H9 (cell line): ENCODE measurements at regions not wholly inside any gene's neighbourhood (a gene's known extent, or its start where the extent isn't known, plus 50 kb on each side); places are given as distances from the start of the nearest gene placed in this dataset.

Source experiments
- DNase-seq: peaks from one replicate; pipeline ENCODE4 v3.0.0-alpha.2; 2017
- H2AFZ ChIP-seq: one replicate; pipeline ENCODE4 v1.6.1; 2013; ENCODE audit warnings: mild to moderate bottlenecking, low read length, control low read depth, moderate library complexity
- H2AK5ac ChIP-seq: 2 replicates; pipeline ENCODE4 v1.6.1; 2013; ENCODE audit warnings: low read length, control low read depth, mixed read lengths; ENCODE audit not compliant: insufficient read length
- H2BK120ac ChIP-seq: one replicate; pipeline ENCODE4 v1.6.1; 2013; ENCODE audit warnings: low read depth, mild to moderate bottlenecking, low read length, control low read depth, inconsistent platforms; ENCODE audit not compliant: poor library complexity, severe bottlenecking
- H2BK12ac ChIP-seq: 2 replicates; pipeline ENCODE4 v1.6.1; 2013; ENCODE audit warnings: low read length, control low read depth, mixed read lengths, low read depth; ENCODE audit not compliant: insufficient read length
- H2BK15ac ChIP-seq: 2 replicates; pipeline ENCODE4 v1.6.1; 2013; ENCODE audit warnings: low read depth, low read length, control low read depth
- H2BK20ac ChIP-seq: one replicate; pipeline ENCODE4 v1.6.1; 2013; ENCODE audit warnings: low read depth, mild to moderate bottlenecking, low read length, control low read depth, inconsistent platforms; ENCODE audit not compliant: poor library complexity, severe bottlenecking
- H2BK5ac ChIP-seq: 2 replicates; pipeline ENCODE4 v1.6.1; 2013; ENCODE audit warnings: low read length, control low read depth, mixed read lengths; ENCODE audit not compliant: insufficient read length
- H3K14ac ChIP-seq: 2 replicates; pipeline ENCODE4 v1.6.1; 2013; ENCODE audit warnings: low read length, control low read depth; ENCODE audit not compliant: insufficient read depth
- H3K18ac ChIP-seq: 2 replicates; pipeline ENCODE4 v1.6.1; 2013; ENCODE audit warnings: low read depth, mild to moderate bottlenecking, mixed read lengths, low read length, control low read depth; ENCODE audit not compliant: insufficient read length
- H3K23ac ChIP-seq: 2 replicates; pipeline ENCODE4 v1.6.1; 2013; ENCODE audit warnings: low read length, control low read depth, mixed read lengths, low read depth; ENCODE audit not compliant: insufficient read length
- H3K23me2 ChIP-seq: 2 replicates; pipeline ENCODE4 v1.6.1; 2013; ENCODE audit warnings: low read depth, mild to moderate bottlenecking, mixed read lengths, low read length, control low read depth; ENCODE audit not compliant: insufficient read length, poor library complexity, severe bottlenecking
- H3K27ac ChIP-seq: 2 replicates; pipeline ENCODE4 v1.5.1; 2013; ENCODE audit warnings: low read length, control low read depth, mixed read lengths, low read depth; ENCODE audit not compliant: insufficient read length
- H3K27me3 ChIP-seq: 2 replicates; pipeline ENCODE4 v1.6.1; 2013; ENCODE audit warnings: low read length, control low read depth, inconsistent platforms; ENCODE audit not compliant: insufficient read depth
- H3K4ac ChIP-seq: 2 replicates; pipeline ENCODE4 v1.6.1; 2013; ENCODE audit warnings: low read depth, mild to moderate bottlenecking, control low read depth, inconsistent platforms, low read length, moderate library complexity
- H3K4me1 ChIP-seq: 2 replicates; pipeline ENCODE4 v1.6.1; 2013; ENCODE audit warnings: low read length, control low read depth, inconsistent platforms; ENCODE audit not compliant: insufficient read depth
- H3K4me2 ChIP-seq: 2 replicates; pipeline ENCODE4 v1.6.1; 2013; ENCODE audit warnings: low read length, control low read depth, mixed read lengths; ENCODE audit not compliant: insufficient read length, insufficient read depth
- H3K56ac ChIP-seq: 2 replicates; pipeline ENCODE4 v1.6.1; 2013; ENCODE audit warnings: low read depth, mild to moderate bottlenecking, mixed read lengths, low read length, control low read depth; ENCODE audit not compliant: insufficient read length
- H3K79me1 ChIP-seq: 2 replicates; pipeline ENCODE4 v1.6.1; 2013; ENCODE audit warnings: low read depth, mild to moderate bottlenecking, moderate library complexity, low read length, control low read depth, inconsistent platforms; ENCODE audit not compliant: insufficient read depth, poor library complexity, severe bottlenecking
- H3K79me2 ChIP-seq: 2 replicates; pipeline ENCODE4 v1.6.1; 2013; ENCODE audit warnings: low read length, control low read depth, inconsistent platforms; ENCODE audit not compliant: insufficient read depth
- H3K9ac ChIP-seq: 2 replicates; pipeline ENCODE4 v1.6.1; 2013; ENCODE audit warnings: low read length, control low read depth, mixed read lengths; ENCODE audit not compliant: insufficient read length; ENCODE audit errors: extremely low read depth
- H3K9me3 ChIP-seq: one replicate; pipeline ENCODE4 v1.6.1; 2013; ENCODE audit warnings: low read depth, low read length, inconsistent platforms; ENCODE audit not compliant: control insufficient read depth
- H3T11ph ChIP-seq: one replicate; pipeline ENCODE4 v1.6.1; 2013; ENCODE audit warnings: mild to moderate bottlenecking, low read length, control low read depth, inconsistent platforms
- H4K20me1 ChIP-seq: one replicate; pipeline ENCODE4 v1.6.1; 2013; ENCODE audit not compliant: control insufficient read depth, insufficient read length, insufficient read depth
- H4K5ac ChIP-seq: 2 replicates; pipeline ENCODE4 v1.6.1; 2013; ENCODE audit warnings: low read depth, mild to moderate bottlenecking, mixed read lengths, low read length, control low read depth; ENCODE audit not compliant: insufficient read length
- H4K8ac ChIP-seq: replicated peaks from 2 replicates; pipeline ENCODE4 v1.6.1; 2013; ENCODE audit warnings: low read length, control low read depth, mixed read lengths, low read depth; ENCODE audit not compliant: insufficient read length
- H4K91ac ChIP-seq: 2 replicates; pipeline ENCODE4 v1.6.1; 2013; ENCODE audit warnings: low read depth, mild to moderate bottlenecking, moderate library complexity, mixed read lengths, low read length, control low read depth; ENCODE audit not compliant: insufficient read length
- H3K27ac Mint-ChIP-seq, 3 experiments: 2 replicates in 2 of 3; 3 replicates in 1 of 3; pipeline ENCODE4 v1.8.0; 2020 to 2021; ENCODE audit warnings: mixed read lengths in 3 of 3, mild to moderate bottlenecking in 1 of 3, moderate library complexity in 1 of 3
- H3K27me3 Mint-ChIP-seq: 2 replicates; pipeline ENCODE4 v1.8.0; 2021; ENCODE audit warnings: low read depth, mild to moderate bottlenecking, moderate library complexity, mixed read lengths
- H3K36me3 Mint-ChIP-seq, 3 experiments: 2 replicates in 2 of 3; 3 replicates in 1 of 3; pipeline ENCODE4 v1.8.0; 2020 to 2021; ENCODE audit warnings: low read depth in 3 of 3, mixed read lengths in 3 of 3; ENCODE audit not compliant: insufficient read depth in 1 of 3
- H3K4me1 Mint-ChIP-seq, 2 experiments: 2 replicates each; pipeline ENCODE4 v1.8.0; 2020; ENCODE audit warnings: mixed read lengths in 2 of 2
- H3K4me3 Mint-ChIP-seq, 2 experiments: 2 replicates in 1 of 2; 3 replicates in 1 of 2; pipeline ENCODE4 v1.8.0; 2020 to 2021; ENCODE audit warnings: mild to moderate bottlenecking in 2 of 2, mixed read lengths in 2 of 2, moderate library complexity in 1 of 2
- H3K9me3 Mint-ChIP-seq, 2 experiments: 2 replicates in 1 of 2; 3 replicates in 1 of 2; pipeline ENCODE4 v1.8.0; 2020; ENCODE audit warnings: mild to moderate bottlenecking in 2 of 2, mixed read lengths in 2 of 2, moderate library complexity in 1 of 2
- WGBS: extraction: QIAGEN DNeasy Blood & Tissue Kit; methylation state at CpG from one replicate; pipeline ENCODE4 v1.1.7; 2013; ENCODE audit warnings: missing lambda C conversion rate, low lambda C conversion rate, mixed read lengths; ENCODE audit not compliant: insufficient read length; ENCODE audit errors: extremely low coverage; 5-methylcytosine and 5-hydroxymethylcytosine counted together
- TF ChIP-seq, protein P1 (sequence below): fragments of 200-600 bp; sonication (generic); conservative IDR thresholded peaks from 3 replicates; pipeline ENCODE4 v1.8.0; 2021; ENCODE audit warnings: antibody characterized with exemption, mild to moderate bottlenecking

DNA sequence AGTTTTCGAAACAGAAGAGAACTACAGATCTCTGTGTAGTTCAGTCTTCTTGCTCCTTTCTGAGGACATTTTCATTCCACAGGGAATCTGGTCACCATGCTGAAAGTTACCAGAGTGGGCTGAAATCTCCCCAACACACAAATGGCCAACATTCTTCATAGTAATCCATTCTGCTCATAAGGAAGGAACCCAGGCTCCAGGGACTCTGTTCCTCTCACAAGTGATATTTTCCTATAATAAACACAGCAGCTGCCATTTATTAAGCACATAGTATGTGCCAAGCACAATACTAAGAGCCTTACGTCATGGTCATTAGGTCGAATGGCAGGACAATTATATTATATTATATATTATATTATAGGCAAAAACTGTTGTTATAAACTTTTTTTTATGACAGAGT is 109.8 kb downstream of the RAB11FIP2 start:
- no peak overlapping the region for H2AK5ac ChIP-seq
- no peak overlapping the region for H4K91ac ChIP-seq
- Mint-ChIP-seq H3K4me1 (peaks cover 24 to 27% of the 10 kb centered on the region in 2 experiments), H3K9me3 (no peaks in the 10 kb centered on the region), H3K36me3 (no peaks in the 10 kb centered on the region), H3K27me3 (peaks cover 3% of the 10 kb centered on the region; the same call in 1 of the 2 replicates), H3K4me3 (no peak overlapping the region), H3K27ac (no peak overlapping the region)
- no peak overlapping the region for H2BK120ac ChIP-seq
- no peak overlapping the region for H3K9ac ChIP-seq
- H3K9me3 ChIP-seq: no peaks in the 10 kb centered on the region
- H3K23ac ChIP-seq: no peak overlapping the region
- no peak overlapping the region for H3K4me2 ChIP-seq
- H3K79me1 ChIP-seq: no peaks in the 10 kb centered on the region
- H2BK15ac ChIP-seq: no peak overlapping the region
- H3K14ac ChIP-seq: no peak overlapping the region
- H3K27ac ChIP-seq: no peak overlapping the region
- no peaks in the 10 kb centered on the region for H4K20me1 ChIP-seq
- H3T11ph ChIP-seq: no peak overlapping the region
- H4K8ac ChIP-seq: no peak overlapping the region
- no peak overlapping the region for H2AFZ ChIP-seq
- no peak for DNase-seq
- no peak overlapping the region for H3K18ac ChIP-seq
- H3K56ac ChIP-seq: no peak overlapping the region
- TF ChIP-seq, protein P1, sequence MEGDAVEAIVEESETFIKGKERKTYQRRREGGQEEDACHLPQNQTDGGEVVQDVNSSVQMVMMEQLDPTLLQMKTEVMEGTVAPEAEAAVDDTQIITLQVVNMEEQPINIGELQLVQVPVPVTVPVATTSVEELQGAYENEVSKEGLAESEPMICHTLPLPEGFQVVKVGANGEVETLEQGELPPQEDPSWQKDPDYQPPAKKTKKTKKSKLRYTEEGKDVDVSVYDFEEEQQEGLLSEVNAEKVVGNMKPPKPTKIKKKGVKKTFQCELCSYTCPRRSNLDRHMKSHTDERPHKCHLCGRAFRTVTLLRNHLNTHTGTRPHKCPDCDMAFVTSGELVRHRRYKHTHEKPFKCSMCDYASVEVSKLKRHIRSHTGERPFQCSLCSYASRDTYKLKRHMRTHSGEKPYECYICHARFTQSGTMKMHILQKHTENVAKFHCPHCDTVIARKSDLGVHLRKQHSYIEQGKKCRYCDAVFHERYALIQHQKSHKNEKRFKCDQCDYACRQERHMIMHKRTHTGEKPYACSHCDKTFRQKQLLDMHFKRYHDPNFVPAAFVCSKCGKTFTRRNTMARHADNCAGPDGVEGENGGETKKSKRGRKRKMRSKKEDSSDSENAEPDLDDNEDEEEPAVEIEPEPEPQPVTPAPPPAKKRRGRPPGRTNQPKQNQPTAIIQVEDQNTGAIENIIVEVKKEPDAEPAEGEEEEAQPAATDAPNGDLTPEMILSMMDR: no peak
- no peak overlapping the region for H2BK12ac ChIP-seq
- no peaks in the 10 kb centered on the region for H3K27me3 ChIP-seq
- no peak overlapping the region for H3K4ac ChIP-seq
- no peak overlapping the region for H2BK20ac ChIP-seq
- H4K5ac ChIP-seq: no peak overlapping the region
- H3K23me2 ChIP-seq: no peaks in the 10 kb centered on the region
- peaks cover 5% of the 10 kb centered on the region; the same call in 1 of the 2 replicates for H3K4me1 ChIP-seq
- no peaks in the 10 kb centered on the region for H3K79me2 ChIP-seq
- no peak overlapping the region for H2BK5ac ChIP-seq
- WGBS: no CpG with 5 or more reads among the region's 3 CpGs
